ENCODE measurements at regions not wholly inside any gene's neighbourhood (a gene's known extent, or its start where the extent isn't known, plus 50 kb on each side); places are given as distances from the start of the nearest gene placed in this dataset.
"Not testable (repeated sequence)": the region's sequence is repeated elsewhere in the genome, so short reads cannot be mapped to it uniquely, and the experiment has no call there.

- no peak for DNase-seq (ENCODE audit: low spot score)
Observed at GRCh38 chr9:7467186-7467585, 332.4 kb downstream of the DMAC1 start.

DNA sequence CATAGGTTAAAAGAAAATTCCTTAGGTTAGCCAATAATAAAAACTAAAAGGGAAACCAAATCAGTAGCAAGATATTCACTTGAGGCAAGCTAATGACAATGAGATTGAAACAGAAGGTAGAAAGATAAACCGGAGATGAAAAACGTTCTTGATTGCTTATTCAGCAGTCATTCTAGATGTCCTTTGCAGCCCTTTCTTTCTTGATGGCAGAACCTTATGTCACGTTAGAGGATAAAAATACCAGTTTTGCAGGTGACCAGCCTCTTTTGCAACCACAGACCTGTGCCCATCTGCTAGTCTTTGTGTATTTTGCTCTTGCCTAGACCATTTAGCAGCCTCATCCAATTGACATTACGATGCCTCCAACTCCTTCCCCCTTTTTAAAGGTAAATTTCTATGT lies 337.8 kb downstream of the DMAC1 start:
- DNase-seq (ENCODE audit: low spot score), result no peak

DNA sequence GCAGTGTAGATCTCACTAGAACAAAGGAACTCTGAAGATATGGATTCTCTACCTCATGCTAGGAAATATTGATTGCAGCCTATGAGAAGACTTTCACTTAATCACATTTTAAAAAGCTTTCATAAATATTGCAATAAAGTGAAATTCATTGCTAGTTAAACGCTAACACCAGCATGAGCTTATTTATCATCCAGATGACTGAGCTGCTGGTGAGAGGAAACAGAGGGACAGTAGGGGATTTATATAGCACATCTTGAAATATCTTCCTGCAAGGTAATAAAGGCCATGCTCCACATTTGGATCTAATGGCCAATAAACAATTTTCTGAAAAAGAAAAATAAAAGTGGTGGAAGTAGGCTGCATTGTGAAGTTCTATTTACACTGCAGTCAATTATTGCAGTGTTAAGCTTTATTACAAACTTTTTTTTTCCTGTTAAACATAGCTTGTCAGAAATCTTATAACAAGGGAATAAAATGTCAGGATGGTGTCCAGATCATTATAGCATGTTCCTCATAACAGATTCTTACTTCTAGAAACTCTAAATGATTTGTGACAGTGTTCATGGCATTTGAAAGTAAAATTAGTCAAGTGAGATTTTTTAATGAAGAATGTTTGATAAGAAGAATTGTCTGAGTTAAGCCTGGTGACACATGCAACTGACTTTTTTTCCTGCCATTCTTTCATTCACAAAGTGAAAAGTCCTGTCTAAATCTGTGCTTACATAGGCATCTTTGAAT lies 342.6 kb downstream of the DMAC1 start:
- no peak for DNase-seq (ENCODE audit: low spot score)

- DNase-seq (ENCODE audit: low spot score), result no peak
Observed at GRCh38 chr9:7456377-7456776, 343.2 kb downstream of the DMAC1 start.

DNA sequence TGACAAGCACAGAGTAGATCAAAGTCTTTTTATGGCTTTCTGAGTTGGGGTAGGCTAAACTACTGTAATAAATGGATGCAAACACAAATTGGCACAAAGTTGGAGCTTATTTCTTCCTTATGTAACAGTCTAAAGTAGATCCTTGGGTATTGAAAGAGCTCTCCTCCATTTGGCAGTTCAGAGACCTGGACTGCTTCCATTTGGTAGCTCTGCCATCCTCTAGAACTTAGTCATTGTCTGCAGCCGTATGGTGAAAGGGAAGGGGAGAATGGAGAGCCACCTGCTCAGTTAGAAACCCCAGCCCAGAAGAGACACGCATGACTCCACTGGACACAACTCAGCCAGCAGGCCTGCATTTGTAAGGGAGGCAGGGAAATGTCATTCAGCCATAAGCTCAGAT lies 345.0 kb downstream of the DMAC1 start:
- DNase-seq (ENCODE audit: low spot score), result no peak

DNA sequence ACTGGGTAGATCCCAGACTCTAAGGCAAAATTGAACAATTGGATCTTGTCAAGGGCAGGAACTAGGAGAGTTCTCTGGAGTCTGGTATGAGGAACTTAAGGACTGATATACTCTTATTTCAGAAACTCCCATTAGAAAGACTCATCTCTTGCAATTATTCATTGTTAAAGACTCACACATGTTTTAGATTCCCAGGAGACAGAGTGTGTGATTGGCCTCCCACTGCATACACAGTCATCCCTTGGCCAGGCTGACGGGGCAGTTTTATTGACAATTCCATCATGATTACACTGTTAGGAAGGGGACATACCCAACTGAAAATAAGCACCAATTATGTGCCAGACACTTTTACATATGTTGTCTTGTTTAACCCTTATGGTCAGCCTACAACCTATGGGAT lies 347.2 kb downstream of the DMAC1 start:
- peak; percentile 8 for DNase-seq (ENCODE audit: low spot score)

DNA sequence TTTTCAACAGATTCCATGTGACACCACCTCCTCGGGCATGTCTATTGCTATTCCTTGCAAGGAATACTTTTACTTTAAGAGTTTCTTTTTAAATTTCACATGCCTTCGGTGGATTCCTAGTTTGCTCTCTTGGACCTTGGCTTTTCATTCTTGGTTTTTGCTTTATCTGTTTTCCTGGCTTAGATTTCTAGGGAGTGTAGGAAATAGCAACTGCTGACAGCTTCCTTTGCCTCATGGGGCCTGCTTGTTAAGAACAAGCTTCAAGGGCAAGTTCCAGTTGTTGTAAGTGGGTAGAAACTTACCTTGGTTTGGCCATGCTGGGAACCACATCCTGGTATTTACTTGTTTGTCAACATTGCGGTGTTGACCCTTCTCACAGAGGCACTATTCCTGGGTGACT lies 348.5 kb downstream of the DMAC1 start:
- no peak for DNase-seq (ENCODE audit: low spot score)

DNA sequence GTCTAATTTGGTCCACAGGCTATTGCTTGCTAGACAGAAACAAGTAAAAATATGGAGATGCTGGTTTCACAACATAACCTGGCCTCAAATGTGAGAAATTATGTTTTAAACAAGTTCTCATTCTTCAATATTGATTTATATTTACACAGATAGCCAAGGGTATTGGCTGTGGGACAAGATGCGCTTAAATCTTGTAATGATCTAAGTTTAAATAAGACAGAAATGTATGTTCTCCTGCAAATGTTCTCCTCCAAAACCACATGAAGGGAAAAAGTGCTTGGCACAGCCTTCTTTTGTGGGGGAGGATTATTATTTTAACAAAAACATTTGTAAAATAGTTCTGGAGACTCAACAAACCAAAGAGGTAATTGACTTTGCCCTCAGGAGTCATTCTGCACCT lies 356.0 kb downstream of the DMAC1 start:
- no peak for DNase-seq (ENCODE audit: low spot score)

DNA sequence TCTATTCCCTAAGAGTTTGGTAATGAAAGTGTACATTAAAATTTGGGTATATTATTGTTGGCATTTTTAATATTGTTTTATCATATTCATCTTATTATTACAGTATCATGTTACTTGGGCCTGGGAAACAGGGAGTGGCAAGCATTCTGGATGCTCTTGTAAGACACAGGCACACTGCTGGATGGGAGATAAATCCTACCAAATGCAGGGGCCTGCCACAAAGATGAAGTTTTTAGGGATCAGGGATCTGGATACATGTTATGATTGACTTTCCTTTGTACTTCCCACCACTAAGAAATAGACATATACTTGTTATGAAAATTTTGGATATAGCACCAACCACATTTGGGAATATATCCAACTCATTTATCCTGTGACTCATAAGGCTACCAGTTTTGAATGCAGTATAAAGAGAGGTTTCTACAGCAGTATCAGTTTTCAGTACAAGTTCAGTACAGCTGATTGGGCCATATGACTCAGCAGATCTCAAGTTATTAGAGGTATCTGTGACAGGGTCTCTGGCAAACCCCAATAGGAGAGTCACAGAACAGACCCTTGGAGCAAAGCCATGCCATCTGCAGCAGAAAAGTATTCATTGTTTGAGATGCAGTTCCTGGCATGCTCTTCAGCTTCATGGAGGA lies 360.1 kb downstream of the DMAC1 start:
- no peak for DNase-seq (ENCODE audit: low spot score)

DNA sequence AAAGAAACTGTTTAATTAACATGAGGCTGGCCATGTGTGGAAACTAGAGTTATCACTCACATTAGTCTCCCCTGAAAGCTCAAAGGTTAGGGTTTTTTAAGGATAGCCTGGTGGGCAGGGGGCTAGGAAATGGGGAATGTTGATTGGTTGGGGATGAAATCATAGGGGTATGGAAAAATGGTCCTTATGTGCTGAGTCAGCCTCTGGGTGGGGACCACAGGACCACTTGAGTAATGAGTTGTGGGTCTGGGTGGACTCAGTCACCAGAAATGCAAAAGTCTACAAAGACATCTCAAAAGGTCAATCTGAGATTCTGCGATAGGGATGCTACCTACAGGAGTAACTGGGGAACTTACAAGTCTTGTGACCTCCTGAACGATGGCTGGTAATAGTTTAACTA lies 362.8 kb downstream of the DMAC1 start:
- DNase-seq (ENCODE audit: low spot score), result no peak

DNA sequence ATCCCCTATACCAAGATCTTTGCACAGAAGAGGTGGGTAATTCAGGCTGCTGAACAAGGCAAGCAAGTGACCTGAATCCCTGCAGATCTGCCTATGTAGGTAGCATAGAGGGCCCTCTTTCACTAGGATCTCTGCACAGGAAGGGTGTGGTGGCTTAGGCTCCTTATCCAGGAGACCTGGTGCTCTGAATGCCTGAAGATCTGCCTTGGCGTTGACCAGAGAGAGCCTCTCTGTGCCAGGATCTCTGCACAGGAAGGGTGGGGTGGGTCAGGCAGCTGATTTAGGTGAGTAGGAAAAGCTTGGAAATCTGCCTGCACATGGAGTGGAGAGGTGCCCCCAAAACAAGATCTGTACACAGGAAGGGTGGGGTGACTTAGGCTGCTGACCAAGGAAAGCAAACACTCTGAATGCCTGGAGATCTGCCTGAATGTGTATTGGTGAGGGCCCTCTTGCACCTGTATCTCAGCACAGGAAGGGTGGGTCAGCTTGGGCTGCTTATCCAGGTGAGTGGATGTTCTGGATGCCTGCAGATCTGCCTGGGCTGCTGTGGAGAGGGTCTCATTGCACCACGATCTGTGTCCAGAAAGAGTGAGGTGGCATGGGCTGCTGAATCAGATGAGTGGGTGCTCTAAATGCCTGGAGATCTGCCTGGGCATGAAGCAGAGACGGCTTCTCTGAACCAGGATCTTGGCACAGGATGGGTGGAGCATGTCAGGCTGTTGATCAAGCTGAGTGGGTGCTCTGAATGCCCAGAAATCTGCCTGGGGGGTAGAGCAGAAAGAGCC lies 365.9 kb downstream of the DMAC1 start:
- DNase-seq (ENCODE audit: low spot score), result no peak

- DNase-seq (ENCODE audit: low spot score), result no peak
Observed at GRCh38 chr9:7432989-7433388, 366.6 kb downstream of the DMAC1 start.

GRCh38 chr9:7417397-7417796 lies 382.2 kb downstream of the DMAC1 start:
- not testable (repeated sequence) for DNase-seq (ENCODE audit: low spot score)

DNA sequence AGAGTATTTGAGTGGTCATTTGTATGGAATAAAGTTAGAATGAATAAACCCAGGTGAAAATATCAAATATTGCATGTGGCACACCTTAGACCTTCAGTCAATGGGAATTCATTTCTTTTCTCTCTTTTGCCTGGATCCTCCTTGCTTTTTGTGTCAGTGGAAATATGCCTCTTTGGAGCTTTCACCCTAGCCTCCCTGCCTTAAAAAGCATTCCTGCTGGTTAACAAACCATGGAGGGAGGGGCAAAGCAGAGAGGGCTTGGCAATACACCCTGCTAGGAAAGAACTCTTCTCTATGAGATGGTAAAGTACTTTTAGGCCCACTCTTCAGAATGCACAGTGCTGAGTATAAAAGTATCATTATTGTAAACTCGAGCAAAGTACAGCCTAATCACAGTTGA lies 383.7 kb downstream of the DMAC1 start:
- DNase-seq (ENCODE audit: low spot score), result no peak

DNA sequence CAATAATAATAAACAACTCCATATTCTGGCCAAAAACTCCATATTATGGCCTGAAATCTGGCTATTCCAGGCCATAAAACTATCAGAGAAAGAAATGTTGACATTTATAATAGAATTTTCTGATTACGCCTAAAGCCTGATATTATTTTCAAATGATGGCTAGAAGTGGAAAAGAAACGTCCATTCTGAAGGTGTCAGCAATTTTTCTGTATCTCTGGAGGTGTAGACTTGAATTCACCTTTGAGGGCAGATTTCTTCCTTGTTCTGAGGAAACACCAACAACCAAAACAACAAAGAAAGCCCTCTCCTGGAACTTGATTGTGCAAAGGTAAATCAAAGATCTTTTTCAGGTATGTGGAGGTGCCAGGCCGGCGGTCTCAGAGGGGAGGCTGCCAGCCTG lies 390.7 kb downstream of the DMAC1 start:
- no peak for DNase-seq (ENCODE audit: low spot score)

DNA sequence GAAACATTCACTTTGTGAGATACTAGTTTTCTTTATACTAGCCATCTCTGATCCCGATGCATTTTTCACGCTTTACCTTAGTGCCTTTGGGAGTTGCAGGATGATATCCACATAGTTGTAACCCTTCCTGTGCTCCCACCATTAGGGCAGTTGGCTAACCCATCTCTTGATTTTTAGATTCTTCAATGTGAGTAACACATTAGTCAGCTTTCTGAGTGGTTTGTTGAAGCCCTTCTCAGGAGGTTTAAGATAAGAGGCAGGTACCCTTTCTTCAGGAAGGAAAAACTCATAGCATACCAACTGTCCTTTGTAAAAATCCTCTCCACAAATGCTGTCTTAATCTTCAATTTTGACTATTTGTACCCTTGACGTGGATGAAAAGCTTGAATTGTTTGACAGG lies 392.3 kb downstream of the DMAC1 start:
- no peak for DNase-seq (ENCODE audit: low spot score)

DNA sequence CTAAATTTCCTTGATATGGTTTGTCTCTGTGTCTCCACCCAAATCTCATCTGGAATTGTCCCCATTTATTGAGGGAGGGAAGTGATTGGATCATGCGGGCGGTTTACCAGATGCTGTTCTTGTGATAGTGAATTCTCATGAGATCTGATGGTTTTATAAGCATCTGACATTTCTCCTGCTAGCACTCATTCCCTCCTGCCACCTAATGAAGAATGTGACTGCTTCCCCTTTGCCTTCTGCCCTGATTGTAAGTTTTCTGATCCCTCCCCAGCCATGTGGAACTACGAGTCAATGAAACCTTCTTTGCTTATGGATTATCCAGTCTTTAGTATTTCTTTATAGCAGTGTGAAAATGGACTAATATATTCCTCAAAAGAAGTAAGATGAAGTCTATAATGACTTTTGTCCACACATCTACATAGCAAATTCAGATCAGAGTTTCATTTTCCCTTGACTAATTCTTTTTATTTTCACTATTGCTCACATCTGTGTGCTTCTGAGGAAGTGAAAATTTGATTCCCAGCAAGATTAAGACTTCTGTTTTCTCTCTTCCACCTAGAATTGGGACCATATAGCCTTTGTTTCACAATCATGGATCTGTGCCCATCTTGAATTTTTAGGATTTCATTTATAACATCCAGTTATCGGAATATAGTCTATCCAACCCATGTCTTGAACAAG lies 393.5 kb downstream of the DMAC1 start:
- DNase-seq (ENCODE audit: low spot score), result no peak

DNA sequence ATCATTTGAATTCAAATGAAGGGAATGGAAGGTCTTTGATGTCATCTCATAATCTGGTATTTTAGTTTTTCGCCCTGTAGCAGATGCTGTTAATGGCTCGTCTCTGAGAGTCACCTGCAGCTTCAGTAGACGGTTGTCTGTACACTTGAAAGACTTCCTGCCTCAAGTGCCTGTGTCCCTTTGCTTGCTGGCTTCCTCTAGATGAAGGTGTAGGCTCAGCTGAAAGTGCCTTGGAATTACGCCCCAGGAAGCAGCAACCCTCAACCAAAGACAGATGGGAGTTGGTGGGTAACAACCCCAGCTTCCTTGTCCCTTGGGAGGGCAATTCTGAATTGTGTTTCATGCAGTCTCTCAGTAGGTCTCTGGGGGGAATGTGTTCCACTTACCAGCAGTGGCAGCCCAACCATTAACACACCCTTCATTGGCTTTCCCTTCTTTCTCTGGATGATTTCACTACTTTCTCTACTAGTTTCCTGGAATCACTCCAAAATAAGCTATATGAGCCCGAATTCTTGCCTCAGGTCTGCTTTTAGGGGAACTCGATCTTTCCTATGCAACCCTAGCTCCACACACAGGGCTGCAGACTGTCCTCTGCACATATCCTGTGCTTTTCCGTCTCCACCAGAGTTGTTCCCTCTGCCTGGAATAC lies 395.6 kb downstream of the DMAC1 start:
- no peak for DNase-seq (ENCODE audit: low spot score)

DNA sequence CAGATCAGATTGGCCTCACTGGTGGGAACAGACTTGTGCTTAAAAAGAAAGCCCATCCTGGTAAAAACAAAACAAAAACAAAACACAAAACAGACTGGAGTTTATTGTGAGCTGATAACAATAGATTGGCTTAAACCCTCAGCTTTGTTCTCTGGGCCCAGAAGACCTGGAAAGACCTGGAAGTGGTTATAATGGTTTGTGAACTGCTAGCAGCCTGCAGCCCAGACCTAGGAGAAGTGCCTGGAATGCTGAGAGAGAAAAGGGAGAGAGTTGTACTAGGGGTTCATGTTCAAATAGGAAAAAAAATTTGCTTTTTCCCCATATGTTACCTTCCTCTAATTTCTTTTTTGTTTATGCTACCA lies 396.6 kb downstream of the DMAC1 start:
- DNase-seq (ENCODE audit: low spot score), result no peak

GRCh38 chr9:7402334-7403027 lies 397.1 kb downstream of the DMAC1 start:
- no peak for DNase-seq (ENCODE audit: low spot score)

DNA sequence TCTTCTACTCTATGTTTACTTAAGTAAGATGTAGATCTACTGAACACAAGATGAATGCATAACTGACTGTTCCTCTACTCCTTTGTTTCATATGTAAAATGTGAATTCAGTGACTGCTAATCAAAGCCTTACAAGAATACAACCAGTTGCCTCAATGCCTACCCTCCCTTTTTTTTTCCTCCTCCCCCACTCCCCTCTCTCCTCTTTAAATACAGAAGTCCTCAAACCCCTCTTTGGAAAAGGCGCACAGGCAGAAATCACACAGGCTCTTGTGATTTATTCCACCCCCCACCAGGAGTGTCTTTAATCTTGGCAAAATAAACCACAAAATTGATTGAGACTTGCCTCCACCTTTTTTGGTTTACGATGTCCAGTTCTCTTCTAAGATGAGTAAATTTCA lies 398.5 kb downstream of the DMAC1 start:
- DNase-seq (ENCODE audit: low spot score), result no peak
